ENCODE measurements at regions not wholly inside any gene's neighbourhood (a gene's known extent, or its start where the extent isn't known, plus 50 kb on each side); places are given as distances from the start of the nearest gene placed in this dataset.

DNA sequence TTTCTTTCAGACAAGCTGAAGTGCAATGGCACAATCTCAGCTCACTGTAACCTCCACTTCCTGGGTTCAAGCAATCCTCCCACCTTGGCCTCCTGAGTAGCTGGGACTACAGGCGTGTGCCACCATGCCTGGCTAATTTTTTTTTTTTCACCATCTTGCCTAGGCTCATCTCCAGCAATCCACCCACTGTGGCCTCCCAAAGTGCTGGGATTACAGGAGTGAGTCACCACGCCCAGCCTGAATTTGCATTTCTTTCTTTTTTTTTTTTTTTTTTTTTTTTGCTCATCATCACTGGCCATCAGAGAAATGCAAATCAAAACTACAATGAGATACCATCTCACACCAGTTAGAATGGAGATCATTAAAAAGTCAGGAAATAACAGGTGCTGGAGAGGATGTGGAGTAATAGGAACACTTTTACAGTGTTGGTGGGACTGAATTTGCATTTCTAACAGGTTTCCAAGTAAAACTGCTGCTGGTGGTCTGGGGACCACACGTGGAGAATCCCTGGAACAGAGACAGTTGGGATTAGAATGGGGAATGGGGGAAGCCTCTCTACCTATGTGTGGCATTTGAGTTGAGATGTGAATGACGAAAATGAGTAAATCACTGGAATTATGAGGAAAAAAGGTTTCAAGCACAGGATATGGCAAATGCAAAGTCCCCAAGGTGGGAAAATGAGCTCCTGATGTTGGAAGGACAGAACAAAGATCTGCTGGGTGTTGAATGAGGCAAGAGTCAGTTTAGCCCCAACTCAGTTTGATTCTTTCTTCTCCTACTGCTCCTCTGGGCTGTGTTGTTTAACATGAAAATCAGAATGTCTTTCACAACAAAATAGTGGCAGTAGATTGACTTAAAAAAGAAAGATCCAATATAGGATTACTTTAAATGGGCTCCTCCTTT lies 88.8 kb upstream of the MAP4K4 start:
- H3K36me3 ChIP-seq (ENCODE audit: insufficient read depth, low read length): no peaks in the 10 kb centered on the region
- no peak overlapping the region for H3K27ac ChIP-seq (ENCODE audit: low read length)
- TF ChIP-seq EZH2 (IDR thresholded peaks at IDR 0.05; ENCODE audit: borderline replicate concordance, low read depth, low read length, severe bottlenecking) (no peak), CTCF (IDR thresholded peaks at IDR 0.05; ENCODE audit: borderline replicate concordance, extremely low read depth, low read length, poor library complexity, severe bottlenecking) (no peak)
- no peak overlapping the region for H3K4me2 ChIP-seq (ENCODE audit: insufficient read depth, low read length)
- H2AFZ ChIP-seq (ENCODE audit: low read depth, low read length): no peak overlapping the region
- no peaks in the 10 kb centered on the region for H3K27me3 ChIP-seq (ENCODE audit: insufficient read depth, low read length, poor library complexity)
- no peak overlapping the region for H3K4me3 ChIP-seq (ENCODE audit: low read depth in 1 of 2, low read length in 2 of 2)
- no peaks in the 10 kb centered on the region for H3K9me3 ChIP-seq (ENCODE audit: insufficient read depth, low read length, severe bottlenecking)
- no peak overlapping the region for H3K9ac ChIP-seq (ENCODE audit: low read depth, low read length)
- no peaks in the 10 kb centered on the region for H3K4me1 ChIP-seq (ENCODE audit: insufficient read depth, low read length)
- no peaks in the 10 kb centered on the region for H3K79me2 ChIP-seq (ENCODE audit: insufficient read depth, low read length)
- DNase-seq (no peak), ATAC-seq (ENCODE audit: insufficient read depth, low read depth) (no peak)
- H4K20me1 ChIP-seq (ENCODE audit: insufficient read depth, low read length): no peaks in the 10 kb centered on the region

- no peaks in the 10 kb centered on the region for H3K36me3 ChIP-seq (ENCODE audit: insufficient read depth, low read length)
- ATAC-seq (ENCODE audit: insufficient read depth, low read depth) (no peak), DNase-seq (no peak)
- no peaks in the 10 kb centered on the region for H3K9me3 ChIP-seq (ENCODE audit: insufficient read depth, low read length, severe bottlenecking)
- no peak overlapping the region for H3K27ac ChIP-seq (ENCODE audit: low read length)
- H3K4me1 ChIP-seq (ENCODE audit: insufficient read depth, low read length): no peaks in the 10 kb centered on the region
- no peak overlapping the region for H2AFZ ChIP-seq (ENCODE audit: low read depth, low read length)
- TF ChIP-seq CTCF (IDR thresholded peaks at IDR 0.05; ENCODE audit: borderline replicate concordance, extremely low read depth, low read length, poor library complexity, severe bottlenecking): no peak
- TF ChIP-seq EZH2 (IDR thresholded peaks at IDR 0.05; ENCODE audit: borderline replicate concordance, low read depth, low read length, severe bottlenecking): no peak
- H3K4me2 ChIP-seq (ENCODE audit: insufficient read depth, low read length): no peak overlapping the region
- no peaks in the 10 kb centered on the region for H3K27me3 ChIP-seq (ENCODE audit: insufficient read depth, low read length, poor library complexity)
- H3K4me3 ChIP-seq (ENCODE audit: low read depth in 1 of 2, low read length in 2 of 2): no peak overlapping the region
- no peaks in the 10 kb centered on the region for H4K20me1 ChIP-seq (ENCODE audit: insufficient read depth, low read length)
- no peak overlapping the region for H3K9ac ChIP-seq (ENCODE audit: low read depth, low read length)
- H3K79me2 ChIP-seq (ENCODE audit: insufficient read depth, low read length): no peaks in the 10 kb centered on the region
These were observed 100.1 kb upstream of the MAP4K4 start for GRCh38 chr2:101597347-101597944.

DNA sequence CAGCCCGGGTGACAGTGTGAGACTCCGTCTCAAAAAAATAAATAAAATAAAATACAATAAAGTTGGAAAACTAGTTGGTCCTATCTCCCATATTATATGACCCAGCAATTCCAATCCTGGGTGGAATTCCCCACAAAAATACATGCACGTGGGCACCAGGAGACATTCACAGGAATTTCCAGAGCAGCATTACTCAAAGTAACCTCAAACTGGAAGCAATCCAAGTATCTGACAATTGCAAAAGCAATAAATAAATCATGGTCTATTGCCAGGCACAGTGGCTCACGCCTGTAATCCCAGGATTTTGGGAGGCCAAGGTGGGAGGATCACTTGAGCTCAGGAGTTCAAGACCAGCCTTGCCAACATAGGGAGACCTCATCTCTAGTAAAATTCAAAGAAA lies 101.2 kb upstream of the MAP4K4 start:
- no peak overlapping the region for H3K27ac ChIP-seq (ENCODE audit: low read length)
- H3K4me3 ChIP-seq (ENCODE audit: low read depth in 1 of 2, low read length in 2 of 2): no peak overlapping the region
- TF ChIP-seq CTCF (IDR thresholded peaks at IDR 0.05; ENCODE audit: borderline replicate concordance, extremely low read depth, low read length, poor library complexity, severe bottlenecking): no peak
- TF ChIP-seq EZH2 (IDR thresholded peaks at IDR 0.05; ENCODE audit: borderline replicate concordance, low read depth, low read length, severe bottlenecking): no peak
- H4K20me1 ChIP-seq (ENCODE audit: insufficient read depth, low read length): no peaks in the 10 kb centered on the region
- no peaks in the 10 kb centered on the region for H3K4me1 ChIP-seq (ENCODE audit: insufficient read depth, low read length)
- no peak overlapping the region for H2AFZ ChIP-seq (ENCODE audit: low read depth, low read length)
- no peaks in the 10 kb centered on the region for H3K27me3 ChIP-seq (ENCODE audit: insufficient read depth, low read length, poor library complexity)
- H3K9ac ChIP-seq (ENCODE audit: low read depth, low read length): no peak overlapping the region
- H3K36me3 ChIP-seq (ENCODE audit: insufficient read depth, low read length): no peaks in the 10 kb centered on the region
- no peak for ATAC-seq (ENCODE audit: insufficient read depth, low read depth)
- DNase-seq: no peak
- H3K9me3 ChIP-seq (ENCODE audit: insufficient read depth, low read length, severe bottlenecking): no peaks in the 10 kb centered on the region
- no peaks in the 10 kb centered on the region for H3K79me2 ChIP-seq (ENCODE audit: insufficient read depth, low read length)
- H3K4me2 ChIP-seq (ENCODE audit: insufficient read depth, low read length): no peak overlapping the region
